Liver (tissue), 8 donors: ENCODE measurements at regions not wholly inside any gene's neighbourhood (a gene's known extent, or its start where the extent isn't known, plus 50 kb on each side); places are given as distances from the start of the nearest gene placed in this dataset.

Experiments
- DNase-seq: peaks from one replicate; pipeline ENCODE4 v3.0.0-alpha.2; 2017; ENCODE audit warnings: low spot score
- H3K27ac ChIP-seq, 2 donors: one replicate each; pipeline ENCODE4 v1.7.0; 2013; ENCODE audit warnings: inconsistent platforms in 2 of 2, low read length in 2 of 2, control low read depth in 1 of 2, low read depth in 1 of 2, mild to moderate bottlenecking in 1 of 2
- H3K27me3 ChIP-seq, 4 donors: one replicate each; pipeline versions ENCODE4 v1.6.1 to v1.7.0; 2013; ENCODE audit warnings: low read length in 3 of 4, inconsistent platforms in 1 of 4, mild to moderate bottlenecking in 1 of 4, moderate library complexity in 1 of 4; ENCODE audit not compliant: control insufficient read depth in 4 of 4, insufficient read depth in 4 of 4
- H3K36me3 ChIP-seq, 4 donors: one replicate each; pipeline versions ENCODE4 v1.6.1 to v1.7.0; 2013; ENCODE audit warnings: low read length in 3 of 4, mild to moderate bottlenecking in 3 of 4, low read depth in 1 of 4, moderate library complexity in 1 of 4; ENCODE audit not compliant: control insufficient read depth in 4 of 4, insufficient read depth in 3 of 4
- H3K4me1 ChIP-seq, 4 donors: one replicate each; pipeline versions ENCODE4 v1.6.1 to v1.7.0; 2013; ENCODE audit warnings: low read length in 3 of 4, mild to moderate bottlenecking in 3 of 4, moderate library complexity in 1 of 4; ENCODE audit not compliant: control insufficient read depth in 4 of 4, insufficient read depth in 4 of 4
- H3K4me3 ChIP-seq, 3 donors: one replicate each; pipeline versions ENCODE4 v1.6.1 to v1.7.0; 2013; ENCODE audit warnings: low read length in 3 of 3, control low read depth in 1 of 3, low read depth in 1 of 3, mild to moderate bottlenecking in 1 of 3
- H3K9ac ChIP-seq, 2 donors: one replicate each; pipeline ENCODE4 v1.7.0; 2013; ENCODE audit warnings: low read length in 2 of 2, mild to moderate bottlenecking in 2 of 2, moderate library complexity in 2 of 2, control low read depth in 1 of 2, low read depth in 1 of 2
- H3K9me3 ChIP-seq, 4 donors: one replicate each; pipeline versions ENCODE4 v1.6.1 to v1.7.0; 2013; ENCODE audit warnings: low read length in 3 of 4; ENCODE audit not compliant: control insufficient read depth in 4 of 4
- ATF3 ChIP-seq: IDR thresholded peaks from 2 replicates; pipeline ENCODE4 v1.6.1; 2016; ENCODE audit warnings: antibody characterized with exemption
- CTCF ChIP-seq: fragments of 150-350 bp; IDR thresholded peaks from 2 replicates; pipeline ENCODE4 v1.5.1; 2017; ENCODE audit warnings: improper control_type of control experiment, low read depth, low read length; ENCODE audit not compliant: missing input control
- GABPA ChIP-seq, 2 donors: IDR thresholded peaks in 1 of 2; conservative IDR thresholded peaks in 1 of 2; 2 replicates each; pipeline ENCODE4 v1.6.1; 2016; ENCODE audit warnings: antibody characterized with exemption in 2 of 2, mild to moderate bottlenecking in 1 of 2, moderate library complexity in 1 of 2
- HNF4A ChIP-seq, 2 donors: conservative IDR thresholded peaks; 2 replicates each; pipeline ENCODE4 v1.6.1; 2016; ENCODE audit warnings: antibody characterized with exemption in 2 of 2, mild to moderate bottlenecking in 2 of 2
- NR2F2 ChIP-seq: IDR thresholded peaks from 2 replicates; pipeline ENCODE4 v1.6.1; 2016; ENCODE audit warnings: antibody characterized with exemption
- RAD21 ChIP-seq, 2 donors: IDR thresholded peaks; 2 replicates each; pipeline ENCODE4 v1.6.1; 2016; ENCODE audit warnings: antibody characterized with exemption in 2 of 2, mild to moderate bottlenecking in 2 of 2
- RXRA ChIP-seq, 2 donors: IDR thresholded peaks; 2 replicates each; pipeline ENCODE4 v1.6.1; 2017 to 2018; ENCODE audit warnings: antibody characterized with exemption in 2 of 2, mild to moderate bottlenecking in 1 of 2
- TAF1 ChIP-seq: conservative IDR thresholded peaks from 2 replicates; pipeline ENCODE4 v1.6.1; 2016; ENCODE audit warnings: antibody characterized with exemption, mild to moderate bottlenecking
- YY1 ChIP-seq: IDR thresholded peaks from 2 replicates; pipeline ENCODE4 v1.6.1; 2016; ENCODE audit warnings: antibody characterized with exemption, mild to moderate bottlenecking
- WGBS: extraction: QIAGEN DNeasy Blood & Tissue Kit; methylation state at CpG from one replicate; pipeline ENCODE4 v1.1.7; 2013; 5-methylcytosine and 5-hydroxymethylcytosine counted together
- TF ChIP-seq, protein P1 (sequence below): IDR thresholded peaks from 2 replicates; pipeline ENCODE4 v1.6.1; 2016; ENCODE audit warnings: antibody characterized with exemption, mild to moderate bottlenecking
- donor health status: healthy.
- donor health status: healthy.
- donor health status: healthy.
- donor health status: healthy.
- donor health status: healthy.

DNA sequence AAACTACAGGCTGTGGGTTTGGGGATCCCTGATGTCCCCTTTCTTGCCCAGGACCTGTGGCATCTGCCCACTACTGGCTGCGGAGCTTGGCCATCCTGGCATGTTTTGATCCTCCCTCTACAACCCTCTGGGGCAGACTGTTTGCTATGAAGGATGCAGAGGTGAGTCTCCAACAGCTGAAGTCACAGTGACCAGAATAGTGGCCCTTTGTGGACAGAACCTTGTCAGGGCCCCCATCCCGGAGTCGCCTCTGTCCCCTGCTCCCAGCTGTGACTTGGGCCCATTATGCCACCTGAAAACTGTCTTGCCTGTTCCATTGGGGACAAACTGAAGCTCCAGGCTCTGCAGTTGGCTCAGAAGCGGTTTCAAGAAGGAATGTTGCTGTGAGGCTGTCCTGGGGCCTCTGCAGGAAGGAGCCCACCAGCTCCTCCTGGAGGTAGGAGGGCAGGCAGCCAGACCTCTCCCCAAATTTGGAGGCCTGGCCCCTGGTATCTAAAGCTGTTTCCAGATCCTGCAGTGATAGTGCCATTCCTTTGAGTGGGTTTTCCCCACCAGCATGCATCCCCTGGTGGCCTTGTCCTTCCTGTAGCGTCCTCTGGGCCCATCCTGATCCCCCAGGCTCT is 93.3 kb downstream of the BARX1 start:
- TF ChIP-seq HNF4A (conservative IDR thresholded peaks at IDR 0.05) = no peak
- TF ChIP-seq TAF1 = no peak
- TF ChIP-seq ATF3 = no peak
- no peak for TF ChIP-seq NR2F2
- TF ChIP-seq RAD21 (IDR thresholded peaks at IDR 0.05) = no peak
- no peak for TF ChIP-seq GABPA (IDR thresholded peaks at IDR 0.05 in 1 of 2, conservative IDR thresholded peaks at IDR 0.05 in 1 of 2)
- TF ChIP-seq CTCF = no peak
- TF ChIP-seq YY1 = no peak
- H3K27me3 ChIP-seq = peaks cover 0 to 4% (median 1%) of the 10 kb centered on the region in 4 donors
- no peaks in the 10 kb centered on the region for H3K4me1 ChIP-seq
- DNase-seq = no peak
- no peaks in the 10 kb centered on the region for H3K9me3 ChIP-seq
- H3K4me3 ChIP-seq = no peak overlapping the region
- H3K36me3 ChIP-seq = no peaks in the 10 kb centered on the region
- H3K27ac ChIP-seq = no peak overlapping the region
- WGBS = 90% methylated on average over 5 of the region's 5 CpGs
- no peak overlapping the region for H3K9ac ChIP-seq

GRCh38 chr9:93860694-93861658 is 94.2 kb downstream of the BARX1 start:
- no peak for DNase-seq
- Histone ChIP-seq H3K36me3 (no peaks in the 10 kb centered on the region), H3K9ac (no peak overlapping the region), H3K4me3 (no peak overlapping the region), H3K27me3 (peaks cover 0 to 5% (median 3%) of the 10 kb centered on the region in 4 donors), H3K9me3 (peaks cover 0 to under 1% (median 0%) of the 10 kb centered on the region in 4 donors), H3K27ac (no peak overlapping the region), H3K4me1 (no peaks in the 10 kb centered on the region)
- WGBS = 27% methylated on average over 50 of the region's 50 CpGs
- TF ChIP-seq RXRA (IDR thresholded peaks at IDR 0.05) = no peak
- TF ChIP-seq, protein P1, sequence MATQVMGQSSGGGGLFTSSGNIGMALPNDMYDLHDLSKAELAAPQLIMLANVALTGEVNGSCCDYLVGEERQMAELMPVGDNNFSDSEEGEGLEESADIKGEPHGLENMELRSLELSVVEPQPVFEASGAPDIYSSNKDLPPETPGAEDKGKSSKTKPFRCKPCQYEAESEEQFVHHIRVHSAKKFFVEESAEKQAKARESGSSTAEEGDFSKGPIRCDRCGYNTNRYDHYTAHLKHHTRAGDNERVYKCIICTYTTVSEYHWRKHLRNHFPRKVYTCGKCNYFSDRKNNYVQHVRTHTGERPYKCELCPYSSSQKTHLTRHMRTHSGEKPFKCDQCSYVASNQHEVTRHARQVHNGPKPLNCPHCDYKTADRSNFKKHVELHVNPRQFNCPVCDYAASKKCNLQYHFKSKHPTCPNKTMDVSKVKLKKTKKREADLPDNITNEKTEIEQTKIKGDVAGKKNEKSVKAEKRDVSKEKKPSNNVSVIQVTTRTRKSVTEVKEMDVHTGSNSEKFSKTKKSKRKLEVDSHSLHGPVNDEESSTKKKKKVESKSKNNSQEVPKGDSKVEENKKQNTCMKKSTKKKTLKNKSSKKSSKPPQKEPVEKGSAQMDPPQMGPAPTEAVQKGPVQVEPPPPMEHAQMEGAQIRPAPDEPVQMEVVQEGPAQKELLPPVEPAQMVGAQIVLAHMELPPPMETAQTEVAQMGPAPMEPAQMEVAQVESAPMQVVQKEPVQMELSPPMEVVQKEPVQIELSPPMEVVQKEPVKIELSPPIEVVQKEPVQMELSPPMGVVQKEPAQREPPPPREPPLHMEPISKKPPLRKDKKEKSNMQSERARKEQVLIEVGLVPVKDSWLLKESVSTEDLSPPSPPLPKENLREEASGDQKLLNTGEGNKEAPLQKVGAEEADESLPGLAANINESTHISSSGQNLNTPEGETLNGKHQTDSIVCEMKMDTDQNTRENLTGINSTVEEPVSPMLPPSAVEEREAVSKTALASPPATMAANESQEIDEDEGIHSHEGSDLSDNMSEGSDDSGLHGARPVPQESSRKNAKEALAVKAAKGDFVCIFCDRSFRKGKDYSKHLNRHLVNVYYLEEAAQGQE = no peak
